HL-60 (cell line): ENCODE measurements at regions not wholly inside any gene's neighbourhood (a gene's known extent, or its start where the extent isn't known, plus 50 kb on each side); places are given as distances from the start of the nearest gene placed in this dataset.

Experiments used
- DNase-seq, 2 experiments: peaks; one replicate each; pipeline ENCODE4 v3.0.0-alpha.2; 2010 to 2020; ENCODE audit warnings: low read depth in 1 of 2, low spot score in 1 of 2
- H3K27ac ChIP-seq: fragments of 250-450 bp; sonication (Bioruptor Pico); replicated peaks from 2 replicates; pipeline ENCODE4 v1.5.1; 2020; ENCODE audit warnings: mild to moderate bottlenecking, moderate library complexity
- H3K27me3 ChIP-seq: fragments of 250-450 bp; sonication (Bioruptor Pico); 2 replicates; pipeline ENCODE4 v1.5.1; 2021; ENCODE audit warnings: mild to moderate bottlenecking, moderate library complexity; ENCODE audit not compliant: insufficient read depth, poor library complexity, severe bottlenecking
- H3K4me3 ChIP-seq: replicated peaks from 2 replicates; pipeline ENCODE4 v1.5.1; 2011; ENCODE audit warnings: mild to moderate bottlenecking, control low read depth, low read length; ENCODE audit not compliant: insufficient read depth
- CTCF ChIP-seq: IDR thresholded peaks from one replicate; pipeline ENCODE4 v1.5.1; 2011; ENCODE audit warnings: low read length, control low read depth, inconsistent platforms; ENCODE audit not compliant: insufficient read depth
- GABPA ChIP-seq: IDR thresholded peaks from 2 replicates; pipeline ENCODE4 v1.6.1; 2012; ENCODE audit warnings: low read depth
- POLR2AphosphoS5 ChIP-seq: IDR thresholded peaks from 2 replicates; pipeline ENCODE4 v1.6.1; 2012; ENCODE audit warnings: low read depth
- REST ChIP-seq: IDR thresholded peaks from 2 replicates; pipeline ENCODE4 v1.6.1; 2012; ENCODE audit warnings: low read depth; ENCODE audit not compliant: insufficient replicate concordance
- SPI1 ChIP-seq: IDR thresholded peaks from 2 replicates; pipeline ENCODE4 v1.6.1; 2012; ENCODE audit warnings: low read depth, mild to moderate bottlenecking, borderline replicate concordance

GRCh38 chr3:159664006-159664405 is 324.6 kb upstream of the IL12A start:
- TF ChIP-seq CTCF: no peak
- TF ChIP-seq REST: no peak
- no peak for TF ChIP-seq POLR2AphosphoS5
- TF ChIP-seq GABPA: no peak
- no peak for TF ChIP-seq SPI1
- no peak overlapping the region for H3K4me3 ChIP-seq
- DNase-seq: no peak

GRCh38 chr3:159664653-159665052 is 324.0 kb upstream of the IL12A start:
- DNase-seq: no peak
- no peaks in the 10 kb centered on the region for H3K27me3 ChIP-seq
- TF ChIP-seq REST (no peak), POLR2AphosphoS5 (no peak)
- no peak overlapping the region for H3K27ac ChIP-seq
- H3K4me3 ChIP-seq: no peak overlapping the region

More at GRCh38 chr3:159664006-159664405, 324.6 kb upstream of the IL12A start:
- no peak overlapping the region for H3K27ac ChIP-seq
- H3K27me3 ChIP-seq: no peaks in the 10 kb centered on the region

- Histone ChIP-seq H3K4me3 (no peak overlapping the region), H3K27me3 (no peaks in the 10 kb centered on the region), H3K27ac (no peak overlapping the region)
- DNase-seq: no peak
- TF ChIP-seq POLR2AphosphoS5 (no peak), REST (no peak), SPI1 (no peak), CTCF (no peak), GABPA (no peak)
These were observed 321.4 kb upstream of the IL12A start for GRCh38 chr3:159667261-159667660.

GRCh38 chr3:159668461-159668860 is 320.2 kb upstream of the IL12A start:
- H3K4me3 ChIP-seq: no peak overlapping the region
- no peaks in the 10 kb centered on the region for H3K27me3 ChIP-seq
- no peak overlapping the region for H3K27ac ChIP-seq
- TF ChIP-seq GABPA (no peak), REST (no peak), SPI1 (no peak), POLR2AphosphoS5 (no peak), CTCF (no peak)
- no peak for DNase-seq
